GM23338 (cell line): ENCODE measurements at regions not wholly inside any gene's neighbourhood (a gene's known extent, or its start where the extent isn't known, plus 50 kb on each side); places are given as distances from the start of the nearest gene placed in this dataset.

Source experiments
- ATAC-seq: fragments of 200-7000 bp; cut with Tn5 transposase; 3 replicates; pipeline ENCODE4 v1.9.1; 2020
- DNase-seq: peaks from one replicate; pipeline ENCODE4 v3.0.0-alpha.2; 2015; ENCODE audit warnings: low spot score
- H2AFZ ChIP-seq: fragments of 200-600 bp; sonication (generic); 2 replicates; pipeline ENCODE4 v1.8.0; 2016; ENCODE audit warnings: antibody characterized with exemption, mild to moderate bottlenecking, moderate library complexity
- H3F3A ChIP-seq: fragments of 200-600 bp; sonication (generic); replicated peaks from 2 replicates; pipeline ENCODE4 v1.8.0; 2017; ENCODE audit warnings: antibody characterized with exemption, mixed run types, low read depth
- H3K27ac ChIP-seq: fragments of 200-600 bp; sonication (generic); 2 replicates; pipeline ENCODE4 v1.6.1; 2016; ENCODE audit warnings: low read depth
- H3K27me3 ChIP-seq: fragments of 200-600 bp; sonication (generic); 2 replicates; pipeline ENCODE4 v1.8.0; 2016; ENCODE audit warnings: mild to moderate bottlenecking, mixed run types, moderate library complexity; ENCODE audit not compliant: insufficient read depth
- H3K36me3 ChIP-seq: fragments of 200-600 bp; sonication (generic); 2 replicates; pipeline ENCODE4 v1.8.0; 2016; ENCODE audit warnings: mild to moderate bottlenecking; ENCODE audit not compliant: insufficient read depth
- H3K4me1 ChIP-seq: fragments of 200-600 bp; sonication (generic); 2 replicates; pipeline ENCODE4 v1.8.0; 2016; ENCODE audit warnings: mild to moderate bottlenecking, moderate library complexity; ENCODE audit not compliant: insufficient read depth
- H3K4me2 ChIP-seq: fragments of 200-600 bp; sonication (generic); 2 replicates; pipeline ENCODE4 v1.7.1; 2017; ENCODE audit warnings: mixed run types
- H3K4me3 ChIP-seq: fragments of 200-600 bp; sonication (generic); 2 replicates; pipeline ENCODE4 v1.6.1; 2016; ENCODE audit warnings: mixed run types
- H3K79me2 ChIP-seq: fragments of 200-600 bp; sonication (generic); replicated peaks from 2 replicates; pipeline ENCODE4 v1.8.0; 2017; ENCODE audit warnings: mild to moderate bottlenecking; ENCODE audit not compliant: insufficient read depth
- H3K9me2 ChIP-seq: fragments of 200-600 bp; sonication (generic); 2 replicates; pipeline ENCODE4 v1.8.0; 2017; ENCODE audit not compliant: insufficient read depth
- H4K20me1 ChIP-seq: fragments of 200-600 bp; sonication (generic); replicated peaks from 2 replicates; pipeline ENCODE4 v1.8.0; 2017; ENCODE audit warnings: mild to moderate bottlenecking; ENCODE audit not compliant: insufficient read depth
- H3K27ac Mint-ChIP-seq: 2 replicates; pipeline ENCODE4 v1.8.0; 2020; ENCODE audit warnings: inconsistent platforms, mild to moderate bottlenecking, moderate library complexity, mixed read lengths
- H3K27me3 Mint-ChIP-seq: 3 replicates; pipeline ENCODE4 v1.8.0; 2022; ENCODE audit warnings: low read depth, mild to moderate bottlenecking, moderate library complexity, mixed read lengths, inconsistent platforms; ENCODE audit not compliant: insufficient read depth, poor library complexity
- H3K36me3 Mint-ChIP-seq: 3 replicates; pipeline ENCODE4 v1.8.0; 2021; ENCODE audit warnings: low read depth, mild to moderate bottlenecking, inconsistent platforms, moderate library complexity, mixed read lengths
- H3K4me1 Mint-ChIP-seq: 3 replicates; pipeline ENCODE4 v1.8.0; 2020; ENCODE audit warnings: mild to moderate bottlenecking, inconsistent platforms, mixed read lengths
- H3K4me3 Mint-ChIP-seq: 3 replicates; pipeline ENCODE4 v1.8.0; 2021; ENCODE audit warnings: moderate library complexity, mild to moderate bottlenecking, inconsistent platforms, mixed read lengths
- H3K9me3 Mint-ChIP-seq: 3 replicates; pipeline ENCODE4 v1.8.0; 2020; ENCODE audit warnings: moderate library complexity, mild to moderate bottlenecking, inconsistent platforms, mixed read lengths
- CREB1 ChIP-seq: fragments of 250-450 bp; sonication (Bioruptor Pico); IDR thresholded peaks from 2 replicates; pipeline ENCODE4 v1.5.0; 2020; ENCODE audit warnings: low read depth, mild to moderate bottlenecking, moderate library complexity
- CTCF ChIP-seq, 2 experiments: fragments of 200-600 bp in 1 of 2; sonication (generic) in 1 of 2; conservative IDR thresholded peaks; 2 replicates each; pipeline versions ENCODE4 v1.5.1 to v1.6.1; 2016 to 2017; ENCODE audit warnings: antibody characterized with exemption in 2 of 2, low read depth in 2 of 2, mild to moderate bottlenecking in 2 of 2, moderate library complexity in 1 of 2
- ETS1 ChIP-seq: IDR thresholded peaks from 2 replicates; pipeline ENCODE4 v1.6.1; 2016; ENCODE audit warnings: antibody characterized with exemption
- EZH2 ChIP-seq: fragments of 200-600 bp; sonication (generic); IDR thresholded peaks from one replicate; pipeline ENCODE4 v1.8.0; 2017; ENCODE audit warnings: antibody characterized with exemption, mild to moderate bottlenecking, low read depth; ENCODE audit not compliant: unreplicated experiment
- EZH2phosphoT487 ChIP-seq: fragments of 200-600 bp; sonication (generic); IDR thresholded peaks from one replicate; pipeline ENCODE4 v1.8.1; 2018; ENCODE audit warnings: antibody characterized with exemption; ENCODE audit not compliant: unreplicated experiment
- JUNB ChIP-seq: IDR thresholded peaks from one replicate; pipeline ENCODE4 v1.6.1; 2016; ENCODE audit warnings: antibody characterized with exemption; ENCODE audit not compliant: unreplicated experiment
- NANOG ChIP-seq: IDR thresholded peaks from 2 replicates; pipeline ENCODE4 v1.6.1; 2016; ENCODE audit warnings: antibody characterized with exemption, borderline replicate concordance
- POLR2AphosphoS5 ChIP-seq: IDR thresholded peaks from 2 replicates; pipeline ENCODE4 v1.6.1; 2016; ENCODE audit warnings: antibody characterized with exemption, low read depth
- REST ChIP-seq: IDR thresholded peaks from one replicate; pipeline ENCODE4 v1.6.1; 2018; ENCODE audit warnings: antibody characterized with exemption; ENCODE audit not compliant: unreplicated experiment
- STAT1 ChIP-seq: IDR thresholded peaks from one replicate; pipeline ENCODE4 v1.6.1; 2016; ENCODE audit warnings: antibody characterized with exemption; ENCODE audit not compliant: unreplicated experiment
- ZNF114 ChIP-seq: fragments of 250-450 bp; sonication (Bioruptor Pico); IDR thresholded peaks from 2 replicates; pipeline ENCODE4 v1.5.0; 2020; ENCODE audit warnings: mild to moderate bottlenecking, moderate library complexity
- ZNF331 ChIP-seq: fragments of 250-450 bp; sonication (Bioruptor Pico); IDR thresholded peaks from 2 replicates; pipeline ENCODE4 v1.5.0; 2020; ENCODE audit warnings: low read depth, mild to moderate bottlenecking, moderate library complexity
- ZNF462 ChIP-seq: fragments of 250-450 bp; sonication (Bioruptor Pico); IDR thresholded peaks from 2 replicates; pipeline ENCODE4 v1.5.0; 2020; ENCODE audit warnings: mild to moderate bottlenecking, moderate library complexity

GRCh38 chr13:53135301-53135700, 106.7 kb downstream of the OLFM4 start (continued):
- TF ChIP-seq REST (no peak), ETS1 (no peak), CREB1 (no peak)

GRCh38 chr13:53136554-53137215, 108.1 kb downstream of the OLFM4 start:
- TF ChIP-seq JUNB (no peak), ZNF114 (CRISPR knock-in tag) (no peak), NANOG (no peak), EZH2 (no peak), CTCF (conservative IDR thresholded peaks at IDR 0.05; ENCODE audit: low read depth in 2 of 2) (no peak), CREB1 (no peak), POLR2AphosphoS5 (no peak), ZNF331 (no peak), EZH2phosphoT487 (no peak), STAT1 (no peak), ZNF462 (no peak)
- Mint-ChIP-seq H3K27me3 (no peaks in the 10 kb centered on the region), H3K36me3 (no peaks in the 10 kb centered on the region), H3K4me3 (no peak overlapping the region), H3K4me1 (peaks cover 6% of the 10 kb centered on the region; the same call in 1 of the 3 replicates), H3K9me3 (no peaks in the 10 kb centered on the region), H3K27ac (no peak overlapping the region)
- H2AFZ ChIP-seq: no peak overlapping the region
- H3K27me3 ChIP-seq: no peaks in the 10 kb centered on the region
- no peaks in the 10 kb centered on the region for H3K9me2 ChIP-seq
- H4K20me1 ChIP-seq: 0 out of 2 replicates have a peak, but pooled peaks cover 2% of the 10 kb centered on the region
- H3K4me3 ChIP-seq: no peak overlapping the region
- no peaks in the 10 kb centered on the region for H3F3A ChIP-seq
- H3K4me1 ChIP-seq: peaks cover 15% of the 10 kb centered on the region; the same call in 1 of the 2 replicates
- H3K36me3 ChIP-seq: no peaks in the 10 kb centered on the region
- no peaks in the 10 kb centered on the region for H3K79me2 ChIP-seq
- ATAC-seq (no peak), DNase-seq (no peak)
- H3K4me2 ChIP-seq: no peak overlapping the region
- no peak overlapping the region for H3K27ac ChIP-seq
